K562 (cell line): ENCODE measurements at regions not wholly inside any gene's neighbourhood (a gene's known extent, or its start where the extent isn't known, plus 50 kb on each side); places are given as distances from the start of the nearest gene placed in this dataset.

ENCODE experiments used
- BMI1 ChIP-seq: fragments of 150-350 bp; IDR thresholded peaks from 2 replicates; pipeline ENCODE4 v1.6.1; 2014; ENCODE audit warnings: low read length
- CTCFL ChIP-seq: IDR thresholded peaks from 2 replicates; pipeline ENCODE4 v1.6.1; 2011; ENCODE audit warnings: borderline replicate concordance, low read depth, mild to moderate bottlenecking, moderate library complexity, low read length; ENCODE audit not compliant: insufficient read depth, poor library complexity, severe bottlenecking
- KLF13 ChIP-seq: fragments of 450-650 bp; IDR thresholded peaks from 2 replicates; pipeline ENCODE4 v1.6.1; 2016; ENCODE audit warnings: missing genetic modification characterization, low read depth, mild to moderate bottlenecking, missing compliant biosample characterization, moderate library complexity, borderline replicate concordance
- MEF2A ChIP-seq: IDR thresholded peaks from 2 replicates; pipeline ENCODE4 v1.6.1; 2011; ENCODE audit warnings: low read depth, mild to moderate bottlenecking, low read length, moderate library complexity; ENCODE audit not compliant: control insufficient read depth
- PYGO2 ChIP-seq: fragments of 450-650 bp; IDR thresholded peaks from 2 replicates; pipeline ENCODE4 v1.6.1; 2016; ENCODE audit warnings: mild to moderate bottlenecking, missing genetic modification characterization, moderate library complexity, missing compliant biosample characterization
- RBBP5 ChIP-seq: fragments of 200-600 bp; sonication (generic); IDR thresholded peaks from 2 replicates; pipeline ENCODE4 v1.6.1; 2012; ENCODE audit warnings: borderline replicate concordance, mild to moderate bottlenecking, low read length, control low read depth, inconsistent platforms; ENCODE audit not compliant: insufficient read depth, poor library complexity, severe bottlenecking
- SMAD1 ChIP-seq: fragments of 150-350 bp; IDR thresholded peaks from 2 replicates; pipeline ENCODE4 v1.6.1; 2014; ENCODE audit warnings: low read length, low read depth; ENCODE audit not compliant: partially characterized antibody
- SMARCC2 ChIP-seq: fragments of 450-650 bp; IDR thresholded peaks from 2 replicates; pipeline ENCODE4 v1.6.1; 2017; ENCODE audit warnings: antibody characterized with exemption, moderate library complexity, mild to moderate bottlenecking, low read depth
- STAT6 ChIP-seq: sonication (generic); formaldehyde crosslinking; IDR thresholded peaks from 2 replicates; pipeline ENCODE4 v1.8.1; 2023; ENCODE audit warnings: mild to moderate bottlenecking, missing genetic modification reagents
- TCF7 ChIP-seq: sonication (generic); IDR thresholded peaks from 2 replicates; pipeline ENCODE4 v1.6.1; 2016; ENCODE audit warnings: antibody characterized with exemption, borderline replicate concordance
- TFAP4 ChIP-seq: sonication (generic); formaldehyde crosslinking; IDR thresholded peaks from 2 replicates; pipeline ENCODE4 v1.8.0; 2022; ENCODE audit warnings: missing genetic modification reagents, mild to moderate bottlenecking, moderate library complexity, borderline replicate concordance
- TFE3 ChIP-seq: fragments of 450-650 bp; formaldehyde crosslinking; IDR thresholded peaks from 2 replicates; pipeline ENCODE4 v1.4.0; 2020; ENCODE audit warnings: mild to moderate bottlenecking, mixed read lengths
- ZBTB2 ChIP-seq: fragments of 450-650 bp; IDR thresholded peaks from 2 replicates; pipeline ENCODE4 v1.6.1; 2016; ENCODE audit warnings: antibody characterized with exemption
- ZBTB8A ChIP-seq: fragments of 450-650 bp; IDR thresholded peaks from 2 replicates; pipeline ENCODE4 v1.6.1; 2018; ENCODE audit warnings: mild to moderate bottlenecking, moderate library complexity; ENCODE audit not compliant: partially characterized antibody
- ZNF174 ChIP-seq: fragments of 250-450 bp; sonication (Bioruptor Pico); IDR thresholded peaks from 2 replicates; pipeline ENCODE4 v1.4.0; 2020; ENCODE audit warnings: mild to moderate bottlenecking
- ZNF24 ChIP-seq: fragments of 450-650 bp; IDR thresholded peaks from 2 replicates; pipeline ENCODE4 v1.6.1; 2016
- ZNF584 ChIP-seq: fragments of 200-800 bp; sonication (Bioruptor generic); IDR thresholded peaks from 2 replicates; pipeline ENCODE4 v1.6.1; 2016; ENCODE audit warnings: low read depth, mild to moderate bottlenecking, missing genetic modification characterization, missing compliant biosample characterization

GRCh38 chr2:11941201-11942177, 195.1 kb downstream of the LPIN1 start (continued):
- TF ChIP-seq TFE3 (CRISPR knock-in tag) (no peak), RBBP5 (peak; percentile 43), ZBTB8A (no peak), SMARCC2 (peak; percentile 97), MEF2A (peak; percentile 27; the same call in 1 of the 2 replicates), ZNF174 (CRISPR knock-in tag) (no peak), SMAD1 (peak; percentile 89), CTCFL (no peak), KLF13 (tag) (no peak), ZBTB2 (peak; percentile 62; the same call in 1 of the 2 replicates), PYGO2 (tag) (no peak), TCF7 (peak; percentile 72; the same call in 1 of the 2 replicates), TFAP4 (CRISPR knock-in tag) (peak; percentile 91), ZNF24 (peak; percentile 37; the same call in 1 of the 2 replicates), ZNF584 (peak; percentile 50; the same call in 1 of the 2 replicates), STAT6 (CRISPR knock-in tag) (no peak), BMI1 (no peak)
